BE2C (cell line): ENCODE measurements at regions not wholly inside any gene's neighbourhood (a gene's known extent, or its start where the extent isn't known, plus 50 kb on each side); places are given as distances from the start of the nearest gene placed in this dataset.

Source experiments
- DNase-seq: peaks from one replicate; pipeline ENCODE4 v3.0.0-alpha.2; 2020
- H3K27me3 ChIP-seq: fragments of 250-450 bp; sonication (Bioruptor Pico); 2 replicates; pipeline ENCODE4 v1.5.1; 2020; ENCODE audit warnings: mild to moderate bottlenecking
- H3K36me3 ChIP-seq: fragments of 250-450 bp; sonication (Bioruptor Pico); 2 replicates; pipeline ENCODE4 v1.5.1; 2020; ENCODE audit warnings: mild to moderate bottlenecking
- H3K4me1 ChIP-seq: fragments of 250-450 bp; sonication (Bioruptor Pico); 2 replicates; pipeline ENCODE4 v1.5.1; 2020
- H3K4me3 ChIP-seq: 2 replicates; pipeline ENCODE4 v1.5.1; 2011; ENCODE audit warnings: low read depth, low read length
- H3K9me3 ChIP-seq: fragments of 250-450 bp; sonication (Bioruptor Pico); 2 replicates; pipeline ENCODE4 v1.5.1; 2020
- CTCF ChIP-seq: IDR thresholded peaks from 2 replicates; pipeline ENCODE4 v1.5.1; 2012; ENCODE audit warnings: mild to moderate bottlenecking, low read depth, low read length

GRCh38 chr6:132993738-132994137, 179.4 kb downstream of the RPS12 start:
- TF ChIP-seq CTCF, result no peak
- Histone ChIP-seq H3K4me3 (no peak overlapping the region), H3K36me3 (no peaks in the 10 kb centered on the region), H3K9me3 (no peaks in the 10 kb centered on the region), H3K4me1 (no peaks in the 10 kb centered on the region), H3K27me3 (no peaks in the 10 kb centered on the region)
- no peak for DNase-seq

- no peaks in the 10 kb centered on the region for H3K4me1 ChIP-seq
- H3K27me3 ChIP-seq, result no peaks in the 10 kb centered on the region
- no peaks in the 10 kb centered on the region for H3K36me3 ChIP-seq
- no peak for TF ChIP-seq CTCF
- no peak overlapping the region for H3K4me3 ChIP-seq
- no peak for DNase-seq
- no peaks in the 10 kb centered on the region for H3K9me3 ChIP-seq
Observed at GRCh38 chr6:132995009-132995408, 180.6 kb downstream of the RPS12 start.

- H3K4me3 ChIP-seq, result no peak overlapping the region
- no peaks in the 10 kb centered on the region for H3K4me1 ChIP-seq
- no peak for DNase-seq
- H3K27me3 ChIP-seq, result no peaks in the 10 kb centered on the region
- H3K9me3 ChIP-seq, result no peaks in the 10 kb centered on the region
- TF ChIP-seq CTCF, result no peak
- H3K36me3 ChIP-seq, result no peaks in the 10 kb centered on the region
Observed at GRCh38 chr6:132995432-132995831, 181.1 kb downstream of the RPS12 start.

GRCh38 chr6:132998418-132998817, 184.0 kb downstream of the RPS12 start:
- H3K4me1 ChIP-seq, result peaks cover 3% of the 10 kb centered on the region; the same call in 1 of the 2 replicates
- no peak overlapping the region for H3K4me3 ChIP-seq
- no peaks in the 10 kb centered on the region for H3K36me3 ChIP-seq
- no peaks in the 10 kb centered on the region for H3K27me3 ChIP-seq
- no peak for DNase-seq
- no peak for TF ChIP-seq CTCF
- H3K9me3 ChIP-seq, result no peaks in the 10 kb centered on the region

GRCh38 chr6:133001040-133001565, 186.7 kb downstream of the RPS12 start:
- DNase-seq, result no peak
- no peak for TF ChIP-seq CTCF
- no peaks in the 10 kb centered on the region for H3K27me3 ChIP-seq
- H3K36me3 ChIP-seq, result no peaks in the 10 kb centered on the region
- no peak overlapping the region for H3K4me3 ChIP-seq
- peaks cover 3% of the 10 kb centered on the region; the same call in 1 of the 2 replicates for H3K4me1 ChIP-seq
- no peaks in the 10 kb centered on the region for H3K9me3 ChIP-seq

GRCh38 chr6:133004304-133004884, 190.0 kb downstream of the RPS12 start:
- H3K36me3 ChIP-seq, result no peaks in the 10 kb centered on the region
- H3K4me3 ChIP-seq, result no peak overlapping the region
- H3K9me3 ChIP-seq, result no peaks in the 10 kb centered on the region
- H3K4me1 ChIP-seq, result peaks cover 3% of the 10 kb centered on the region; the same call in 1 of the 2 replicates
- TF ChIP-seq CTCF, result no peak
- DNase-seq, result no peak
- no peaks in the 10 kb centered on the region for H3K27me3 ChIP-seq
